H9 (cell line): ENCODE measurements at regions not wholly inside any gene's neighbourhood (a gene's known extent, or its start where the extent isn't known, plus 50 kb on each side); places are given as distances from the start of the nearest gene placed in this dataset.

Experiments
- DNase-seq: peaks from one replicate; pipeline ENCODE4 v3.0.0-alpha.2; 2017
- H2AFZ ChIP-seq: one replicate; pipeline ENCODE4 v1.6.1; 2013; ENCODE audit warnings: mild to moderate bottlenecking, low read length, control low read depth, moderate library complexity
- H2AK5ac ChIP-seq: 2 replicates; pipeline ENCODE4 v1.6.1; 2013; ENCODE audit warnings: low read length, control low read depth, mixed read lengths; ENCODE audit not compliant: insufficient read length
- H2BK120ac ChIP-seq: one replicate; pipeline ENCODE4 v1.6.1; 2013; ENCODE audit warnings: low read depth, mild to moderate bottlenecking, low read length, control low read depth, inconsistent platforms; ENCODE audit not compliant: poor library complexity, severe bottlenecking
- H2BK12ac ChIP-seq: 2 replicates; pipeline ENCODE4 v1.6.1; 2013; ENCODE audit warnings: low read length, control low read depth, mixed read lengths, low read depth; ENCODE audit not compliant: insufficient read length
- H2BK15ac ChIP-seq: 2 replicates; pipeline ENCODE4 v1.6.1; 2013; ENCODE audit warnings: low read depth, low read length, control low read depth
- H2BK20ac ChIP-seq: one replicate; pipeline ENCODE4 v1.6.1; 2013; ENCODE audit warnings: low read depth, mild to moderate bottlenecking, low read length, control low read depth, inconsistent platforms; ENCODE audit not compliant: poor library complexity, severe bottlenecking
- H2BK5ac ChIP-seq: 2 replicates; pipeline ENCODE4 v1.6.1; 2013; ENCODE audit warnings: low read length, control low read depth, mixed read lengths; ENCODE audit not compliant: insufficient read length
- H3K14ac ChIP-seq: 2 replicates; pipeline ENCODE4 v1.6.1; 2013; ENCODE audit warnings: low read length, control low read depth; ENCODE audit not compliant: insufficient read depth
- H3K18ac ChIP-seq: 2 replicates; pipeline ENCODE4 v1.6.1; 2013; ENCODE audit warnings: low read depth, mild to moderate bottlenecking, mixed read lengths, low read length, control low read depth; ENCODE audit not compliant: insufficient read length
- H3K23ac ChIP-seq: 2 replicates; pipeline ENCODE4 v1.6.1; 2013; ENCODE audit warnings: low read length, control low read depth, mixed read lengths, low read depth; ENCODE audit not compliant: insufficient read length
- H3K23me2 ChIP-seq: 2 replicates; pipeline ENCODE4 v1.6.1; 2013; ENCODE audit warnings: low read depth, mild to moderate bottlenecking, mixed read lengths, low read length, control low read depth; ENCODE audit not compliant: insufficient read length, poor library complexity, severe bottlenecking
- H3K27ac ChIP-seq: 2 replicates; pipeline ENCODE4 v1.5.1; 2013; ENCODE audit warnings: low read length, control low read depth, mixed read lengths, low read depth; ENCODE audit not compliant: insufficient read length
- H3K27me3 ChIP-seq: 2 replicates; pipeline ENCODE4 v1.6.1; 2013; ENCODE audit warnings: low read length, control low read depth, inconsistent platforms; ENCODE audit not compliant: insufficient read depth
- H3K4ac ChIP-seq: 2 replicates; pipeline ENCODE4 v1.6.1; 2013; ENCODE audit warnings: low read depth, mild to moderate bottlenecking, control low read depth, inconsistent platforms, low read length, moderate library complexity
- H3K4me1 ChIP-seq: 2 replicates; pipeline ENCODE4 v1.6.1; 2013; ENCODE audit warnings: low read length, control low read depth, inconsistent platforms; ENCODE audit not compliant: insufficient read depth
- H3K4me2 ChIP-seq: 2 replicates; pipeline ENCODE4 v1.6.1; 2013; ENCODE audit warnings: low read length, control low read depth, mixed read lengths; ENCODE audit not compliant: insufficient read length, insufficient read depth
- H3K56ac ChIP-seq: 2 replicates; pipeline ENCODE4 v1.6.1; 2013; ENCODE audit warnings: low read depth, mild to moderate bottlenecking, mixed read lengths, low read length, control low read depth; ENCODE audit not compliant: insufficient read length
- H3K79me1 ChIP-seq: 2 replicates; pipeline ENCODE4 v1.6.1; 2013; ENCODE audit warnings: low read depth, mild to moderate bottlenecking, moderate library complexity, low read length, control low read depth, inconsistent platforms; ENCODE audit not compliant: insufficient read depth, poor library complexity, severe bottlenecking
- H3K79me2 ChIP-seq: 2 replicates; pipeline ENCODE4 v1.6.1; 2013; ENCODE audit warnings: low read length, control low read depth, inconsistent platforms; ENCODE audit not compliant: insufficient read depth
- H3K9ac ChIP-seq: 2 replicates; pipeline ENCODE4 v1.6.1; 2013; ENCODE audit warnings: low read length, control low read depth, mixed read lengths; ENCODE audit not compliant: insufficient read length; ENCODE audit errors: extremely low read depth
- H3K9me3 ChIP-seq: one replicate; pipeline ENCODE4 v1.6.1; 2013; ENCODE audit warnings: low read depth, low read length, inconsistent platforms; ENCODE audit not compliant: control insufficient read depth
- H3T11ph ChIP-seq: one replicate; pipeline ENCODE4 v1.6.1; 2013; ENCODE audit warnings: mild to moderate bottlenecking, low read length, control low read depth, inconsistent platforms
- H4K20me1 ChIP-seq: one replicate; pipeline ENCODE4 v1.6.1; 2013; ENCODE audit not compliant: control insufficient read depth, insufficient read length, insufficient read depth
- H4K5ac ChIP-seq: 2 replicates; pipeline ENCODE4 v1.6.1; 2013; ENCODE audit warnings: low read depth, mild to moderate bottlenecking, mixed read lengths, low read length, control low read depth; ENCODE audit not compliant: insufficient read length
- H4K8ac ChIP-seq: replicated peaks from 2 replicates; pipeline ENCODE4 v1.6.1; 2013; ENCODE audit warnings: low read length, control low read depth, mixed read lengths, low read depth; ENCODE audit not compliant: insufficient read length
- H4K91ac ChIP-seq: 2 replicates; pipeline ENCODE4 v1.6.1; 2013; ENCODE audit warnings: low read depth, mild to moderate bottlenecking, moderate library complexity, mixed read lengths, low read length, control low read depth; ENCODE audit not compliant: insufficient read length
- H3K27ac Mint-ChIP-seq, 3 experiments: 2 replicates in 2 of 3; 3 replicates in 1 of 3; pipeline ENCODE4 v1.8.0; 2020 to 2021; ENCODE audit warnings: mixed read lengths in 3 of 3, mild to moderate bottlenecking in 1 of 3, moderate library complexity in 1 of 3
- H3K27me3 Mint-ChIP-seq: 2 replicates; pipeline ENCODE4 v1.8.0; 2021; ENCODE audit warnings: low read depth, mild to moderate bottlenecking, moderate library complexity, mixed read lengths
- H3K36me3 Mint-ChIP-seq, 3 experiments: 2 replicates in 2 of 3; 3 replicates in 1 of 3; pipeline ENCODE4 v1.8.0; 2020 to 2021; ENCODE audit warnings: low read depth in 3 of 3, mixed read lengths in 3 of 3; ENCODE audit not compliant: insufficient read depth in 1 of 3
- H3K4me1 Mint-ChIP-seq, 2 experiments: 2 replicates each; pipeline ENCODE4 v1.8.0; 2020; ENCODE audit warnings: mixed read lengths in 2 of 2
- H3K4me3 Mint-ChIP-seq, 2 experiments: 2 replicates in 1 of 2; 3 replicates in 1 of 2; pipeline ENCODE4 v1.8.0; 2020 to 2021; ENCODE audit warnings: mild to moderate bottlenecking in 2 of 2, mixed read lengths in 2 of 2, moderate library complexity in 1 of 2
- H3K9me3 Mint-ChIP-seq, 2 experiments: 2 replicates in 1 of 2; 3 replicates in 1 of 2; pipeline ENCODE4 v1.8.0; 2020; ENCODE audit warnings: mild to moderate bottlenecking in 2 of 2, mixed read lengths in 2 of 2, moderate library complexity in 1 of 2
- CTCF ChIP-seq: fragments of 200-600 bp; sonication (generic); conservative IDR thresholded peaks from 3 replicates; pipeline ENCODE4 v1.8.0; 2021; ENCODE audit warnings: antibody characterized with exemption, mild to moderate bottlenecking
- WGBS: extraction: QIAGEN DNeasy Blood & Tissue Kit; methylation state at CpG from one replicate; pipeline ENCODE4 v1.1.7; 2013; ENCODE audit warnings: missing lambda C conversion rate, low lambda C conversion rate, mixed read lengths; ENCODE audit not compliant: insufficient read length; ENCODE audit errors: extremely low coverage; 5-methylcytosine and 5-hydroxymethylcytosine counted together

GRCh38 chr4:148632476-148632875, 190.3 kb upstream of the NR3C2 start:
- DNase-seq, result no peak
- Histone ChIP-seq H2BK12ac (no peak overlapping the region), H3K4me1 (no peaks in the 10 kb centered on the region), H3K79me2 (no peaks in the 10 kb centered on the region), H4K5ac (no peak overlapping the region), H3K79me1 (no peaks in the 10 kb centered on the region), H2AK5ac (no peak overlapping the region), H3K9me3 (peaks cover 8% of the 10 kb centered on the region), H3K27ac (no peak overlapping the region), H3K23ac (no peak overlapping the region), H4K8ac (no peak overlapping the region), H2BK120ac (no peak overlapping the region), H4K20me1 (no peaks in the 10 kb centered on the region), H3K27me3 (no peaks in the 10 kb centered on the region), H3K9ac (no peak overlapping the region), H2BK15ac (no peak overlapping the region), H2BK5ac (no peak overlapping the region), H3K18ac (no peak overlapping the region), H3T11ph (no peak overlapping the region), H3K4ac (no peak overlapping the region), H3K14ac (no peak overlapping the region), H3K23me2 (no peaks in the 10 kb centered on the region), H2AFZ (no peak overlapping the region), H2BK20ac (no peak overlapping the region), H4K91ac (no peak overlapping the region), H3K56ac (no peak overlapping the region), H3K4me2 (no peak overlapping the region)
- Mint-ChIP-seq H3K36me3 (peaks cover 6 to 17% (median 16%) of the 10 kb centered on the region in 3 experiments), H3K9me3 (peaks cover 17 to 22% of the 10 kb centered on the region in 2 experiments), H3K4me1 (no peaks in the 10 kb centered on the region; a peak in 1 of 4 replicates), H3K4me3 (no peak overlapping the region), H3K27me3 (no peaks in the 10 kb centered on the region), H3K27ac (no peak overlapping the region)
- no peak for TF ChIP-seq CTCF
- no CpG with 5 or more reads among the region's 2 CpGs for WGBS
